C4-2B (cell line): ENCODE measurements at regions not wholly inside any gene's neighbourhood (a gene's known extent, or its start where the extent isn't known, plus 50 kb on each side); places are given as distances from the start of the nearest gene placed in this dataset.

ENCODE experiments used
- H3K27ac ChIP-seq: fragments of 450-650 bp; 2 replicates; pipeline ENCODE4 v1.5.1; 2017
- CTCF ChIP-seq: fragments of 450-650 bp; conservative IDR thresholded peaks from 2 replicates; pipeline ENCODE4 v1.5.1; 2017; ENCODE audit warnings: mild to moderate bottlenecking
- ZFX ChIP-seq: fragments of 450-650 bp; IDR thresholded peaks from 2 replicates; pipeline ENCODE4 v1.6.1; 2017

GRCh38 chr2:66696886-66697285 is 262.0 kb downstream of the MEIS1 start:
- TF ChIP-seq ZFX (no peak), CTCF (no peak)
- H3K27ac ChIP-seq, result no peak overlapping the region

- TF ChIP-seq ZFX (no peak), CTCF (no peak)
Observed at GRCh38 chr2:66697366-66697765, 262.4 kb downstream of the MEIS1 start.

DNA sequence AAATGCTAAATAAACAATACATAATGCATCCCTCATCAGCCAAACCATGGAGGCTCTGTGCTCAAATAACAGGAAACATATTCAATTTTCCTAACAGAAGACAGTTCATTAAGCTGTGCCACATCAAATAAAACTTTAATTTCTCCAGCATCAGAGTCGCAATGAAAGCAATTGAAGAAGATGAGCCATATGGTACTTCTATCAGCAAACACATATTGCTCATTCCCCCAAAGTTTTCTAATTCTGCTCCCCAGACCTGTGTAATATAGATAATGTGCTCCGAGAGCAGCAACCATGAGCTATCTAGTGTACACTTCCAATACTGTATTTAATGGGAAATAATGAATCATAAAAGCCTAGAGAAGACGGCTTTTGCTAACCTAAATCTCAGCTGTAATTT is 263.2 kb downstream of the MEIS1 start:
- TF ChIP-seq CTCF (no peak), ZFX (no peak)

More at GRCh38 chr2:66697366-66697765, 262.4 kb downstream of the MEIS1 start:
- no peak overlapping the region for H3K27ac ChIP-seq

GRCh38 chr2:66698576-66699239 is 263.8 kb downstream of the MEIS1 start:
- no peak for TF ChIP-seq ZFX
- TF ChIP-seq CTCF, result no peak
- H3K27ac ChIP-seq, result no peak overlapping the region

More for the DNA sequence above, 263.2 kb downstream of the MEIS1 start:
- H3K27ac ChIP-seq, result no peak overlapping the region

- TF ChIP-seq CTCF (no peak), ZFX (no peak)
- H3K27ac ChIP-seq, result no peak overlapping the region
Observed at GRCh38 chr2:66699416-66699792, 264.5 kb downstream of the MEIS1 start.

DNA sequence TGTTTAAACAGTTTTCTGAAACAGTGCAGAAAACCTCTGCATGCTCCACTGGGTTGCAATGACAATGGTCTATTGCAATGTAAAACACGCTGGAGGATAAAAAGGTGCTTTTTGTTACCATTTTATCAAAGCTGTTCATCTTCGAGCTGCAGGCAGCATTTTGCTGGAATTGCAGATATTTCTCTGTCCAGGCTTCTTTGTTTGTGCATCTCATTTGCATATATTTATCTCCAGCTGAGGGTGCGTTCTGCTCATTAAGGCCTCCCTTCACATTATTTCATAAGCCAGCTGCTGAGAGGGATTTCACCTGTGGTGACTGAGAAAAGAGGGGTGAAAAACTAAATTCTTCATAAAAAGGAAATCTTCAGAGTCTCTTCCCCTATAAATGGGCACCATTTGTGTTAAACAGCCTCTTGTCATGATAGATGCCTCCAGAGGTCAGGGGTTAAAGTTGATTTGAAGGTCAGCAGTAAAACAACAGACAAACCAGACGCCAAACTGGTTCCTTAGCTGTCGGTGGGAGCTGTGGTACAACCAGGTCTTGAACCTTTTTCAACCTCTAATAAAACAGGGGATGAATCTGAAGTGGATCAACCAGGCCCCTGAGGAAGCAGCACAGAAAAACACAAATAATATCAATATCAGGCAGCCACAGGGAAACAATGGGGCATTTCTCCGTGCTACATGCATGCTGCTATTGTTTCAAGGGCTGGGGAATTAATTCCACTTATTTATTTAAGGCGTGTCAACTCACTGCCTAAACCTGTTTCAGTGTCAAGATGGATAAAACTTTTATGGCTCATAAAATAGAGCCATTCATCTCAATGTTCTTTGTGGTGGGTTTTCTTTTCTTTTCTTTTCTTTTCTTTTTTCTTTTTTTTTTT is 265.1 kb downstream of the MEIS1 start:
- TF ChIP-seq CTCF (no peak), ZFX (no peak)
- no peak overlapping the region for H3K27ac ChIP-seq

GRCh38 chr2:66700677-66701066 is 265.7 kb downstream of the MEIS1 start:
- TF ChIP-seq CTCF, result no peak
- TF ChIP-seq ZFX, result no peak
- no peak overlapping the region for H3K27ac ChIP-seq
